GM12874 (cell line): ENCODE measurements at regions not wholly inside any gene's neighbourhood (a gene's known extent, or its start where the extent isn't known, plus 50 kb on each side); places are given as distances from the start of the nearest gene placed in this dataset.

ENCODE experiments used
- CTCF ChIP-seq: IDR thresholded peaks from 2 replicates; pipeline ENCODE4 v1.5.1; 2011; ENCODE audit warnings: low read depth, mild to moderate bottlenecking, control low read depth, low read length, moderate library complexity; ENCODE audit not compliant: insufficient read depth

DNA sequence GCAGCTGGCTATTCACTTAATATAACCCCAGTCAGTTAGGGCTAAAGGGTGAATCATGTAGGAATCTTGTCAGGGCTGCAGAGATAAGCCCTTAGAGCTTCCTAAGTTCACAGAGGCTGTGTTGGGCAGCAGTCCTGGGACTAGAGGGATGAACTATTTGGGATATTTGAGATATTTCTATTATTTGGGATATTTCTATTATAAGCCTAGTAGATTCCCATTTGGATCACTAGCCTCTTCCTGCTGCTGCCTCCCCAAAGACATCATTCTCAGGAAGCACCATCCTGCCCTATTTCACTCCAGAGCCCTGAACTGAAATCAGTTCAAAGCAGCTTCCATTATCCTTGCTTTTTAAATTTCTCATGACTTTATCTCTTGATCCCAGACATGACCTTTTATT, 501.3 kb downstream of the NUF2 start:
- no peak for TF ChIP-seq CTCF

DNA sequence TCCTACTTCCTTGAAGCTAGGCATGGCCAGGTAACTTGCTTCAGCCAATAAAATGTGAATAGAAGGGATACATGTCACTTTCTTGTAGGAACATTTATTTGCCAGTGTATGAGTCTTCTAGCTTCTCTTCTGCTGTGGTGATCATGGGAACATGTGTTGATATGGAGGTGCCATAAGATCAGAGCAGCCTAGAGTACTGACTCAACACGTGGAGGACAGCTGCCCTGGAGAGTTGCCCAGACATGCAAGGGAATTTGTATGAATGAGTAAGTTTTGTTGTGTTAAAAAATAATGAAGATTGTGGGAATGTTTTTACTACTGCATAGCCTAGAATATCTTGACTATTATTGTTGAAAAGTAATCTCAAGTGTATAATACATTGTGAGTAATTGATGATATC, 502.3 kb downstream of the NUF2 start:
- no peak for TF ChIP-seq CTCF

- TF ChIP-seq CTCF: no peak
Measured at GRCh38 chr1:163824490-163824889, 502.7 kb downstream of the NUF2 start.

DNA sequence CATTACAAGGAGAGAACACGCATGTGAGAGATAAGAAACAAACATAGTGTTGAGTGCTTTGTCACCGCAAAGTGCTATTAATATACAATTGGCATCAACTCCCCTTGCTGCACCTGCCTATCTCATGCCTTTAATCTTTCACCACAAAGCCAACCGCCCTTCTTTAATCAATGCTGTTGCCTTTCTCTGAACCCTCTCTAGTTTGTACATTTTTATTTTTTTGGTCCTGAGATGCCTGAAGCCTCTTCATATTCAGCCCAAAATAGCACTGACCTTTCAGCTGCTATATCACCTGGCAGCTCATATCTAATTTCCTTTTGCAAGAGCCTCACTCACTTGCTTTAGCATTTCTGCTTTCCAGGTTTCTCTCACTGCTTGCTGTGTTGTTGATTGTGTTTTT, 504.7 kb downstream of the NUF2 start:
- no peak for TF ChIP-seq CTCF

- TF ChIP-seq CTCF: no peak
Measured at GRCh38 chr1:163834778-163835177, 513.0 kb downstream of the NUF2 start.

GRCh38 chr1:163836481-163836880, 514.7 kb downstream of the NUF2 start:
- no peak for TF ChIP-seq CTCF

DNA sequence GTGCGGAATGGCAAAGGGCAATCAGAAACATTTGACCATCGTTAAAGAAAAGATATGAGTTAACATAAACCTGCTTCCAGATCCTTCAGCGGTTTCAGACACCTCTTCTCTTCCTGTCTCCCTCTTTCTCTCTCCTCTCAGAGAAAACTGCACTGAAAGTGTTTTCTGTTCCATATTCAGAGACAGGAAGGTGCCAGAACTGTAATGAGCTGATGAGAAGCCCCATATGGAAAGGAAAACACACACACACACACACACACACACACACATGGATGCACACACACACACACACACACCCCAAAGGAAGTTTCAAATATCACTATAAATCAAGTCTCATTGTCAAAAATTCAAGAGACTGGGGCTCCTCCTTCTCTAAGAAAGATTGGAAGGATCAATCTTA, 515.5 kb downstream of the NUF2 start:
- TF ChIP-seq CTCF: no peak

- TF ChIP-seq CTCF: no peak
Measured at GRCh38 chr1:163842571-163842970, 520.8 kb downstream of the NUF2 start.
